GM12873 (cell line): ENCODE measurements at regions not wholly inside any gene's neighbourhood (a gene's known extent, or its start where the extent isn't known, plus 50 kb on each side); places are given as distances from the start of the nearest gene placed in this dataset.

ENCODE experiments used
- CTCF ChIP-seq: IDR thresholded peaks from 2 replicates; pipeline ENCODE4 v1.5.1; 2012; ENCODE audit warnings: low read depth, mild to moderate bottlenecking, moderate library complexity, low read length, control low read depth; ENCODE audit not compliant: insufficient read depth; ENCODE audit errors: missing control alignments

GRCh38 chr1:110260194-110260593 is 50.1 kb downstream of the KCNC4 start:
- TF ChIP-seq CTCF = no peak

GRCh38 chr1:110262296-110262695 is 52.2 kb downstream of the KCNC4 start:
- TF ChIP-seq CTCF = no peak

- peak; percentile 32 for TF ChIP-seq CTCF
Measured at GRCh38 chr1:110262846-110263631, 52.9 kb downstream of the KCNC4 start.

GRCh38 chr1:110264430-110264829 is 54.3 kb downstream of the KCNC4 start:
- no peak for TF ChIP-seq CTCF

GRCh38 chr1:110265186-110265585 is 55.1 kb downstream of the KCNC4 start:
- no peak for TF ChIP-seq CTCF

- no peak for TF ChIP-seq CTCF
Measured at GRCh38 chr1:110266834-110267233, 56.7 kb downstream of the KCNC4 start.

GRCh38 chr1:110267260-110267659 is 57.1 kb downstream of the KCNC4 start:
- TF ChIP-seq CTCF = no peak
